NCI-H774 (cell line): ENCODE measurements at regions not wholly inside any gene's neighbourhood (a gene's known extent, or its start where the extent isn't known, plus 50 kb on each side); places are given as distances from the start of the nearest gene placed in this dataset.
"Not testable (repeated sequence)": the region's sequence is repeated elsewhere in the genome, so short reads cannot be mapped to it uniquely, and the experiment has no call there.

Experiments used
- DNase-seq: peaks from one replicate; lab custom pipeline; 2025; lab: John Stamatoyannopoulos, UW

GRCh38 chrX:87105131-87105530, 412.5 kb upstream of the KLHL4 start:
- no peak for DNase-seq

- no peak for DNase-seq
Measured at GRCh38 chrX:87110142-87110541, 407.5 kb upstream of the KLHL4 start.

DNA sequence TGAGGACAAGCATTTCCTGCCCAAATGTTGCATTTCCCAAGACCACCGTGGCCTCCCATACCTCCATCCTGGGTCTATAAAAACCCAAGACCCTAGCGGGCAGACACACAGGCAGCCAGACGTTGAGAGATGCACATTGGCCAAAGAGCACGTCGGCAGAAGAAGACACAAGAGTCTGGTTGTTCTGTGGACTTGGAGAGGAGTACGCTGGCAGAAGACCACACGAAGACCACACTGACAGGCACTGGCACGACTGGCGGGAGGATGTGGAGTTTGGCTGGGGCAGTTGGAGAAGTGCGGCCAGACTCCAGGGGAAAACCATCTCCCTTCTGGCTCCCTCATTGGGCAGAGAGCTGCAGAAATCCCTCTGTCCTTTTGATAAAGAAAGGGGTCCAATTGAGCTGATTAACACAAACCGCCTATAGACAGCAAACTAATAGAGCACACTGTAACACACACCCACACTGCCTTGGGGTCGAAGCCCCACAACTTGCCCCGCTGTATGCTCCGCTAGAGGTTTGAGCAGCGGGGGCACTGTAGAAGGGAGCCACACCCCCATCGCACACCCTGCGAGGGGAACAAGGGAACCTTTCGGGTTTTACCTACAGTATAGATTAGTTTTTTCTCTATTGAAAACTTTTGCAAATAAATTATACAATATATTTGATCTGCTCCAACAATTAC, 376.7 kb upstream of the KLHL4 start:
- no peak for DNase-seq

GRCh38 chrX:87160435-87161010, 357.1 kb upstream of the KLHL4 start:
- no peak for DNase-seq

DNA sequence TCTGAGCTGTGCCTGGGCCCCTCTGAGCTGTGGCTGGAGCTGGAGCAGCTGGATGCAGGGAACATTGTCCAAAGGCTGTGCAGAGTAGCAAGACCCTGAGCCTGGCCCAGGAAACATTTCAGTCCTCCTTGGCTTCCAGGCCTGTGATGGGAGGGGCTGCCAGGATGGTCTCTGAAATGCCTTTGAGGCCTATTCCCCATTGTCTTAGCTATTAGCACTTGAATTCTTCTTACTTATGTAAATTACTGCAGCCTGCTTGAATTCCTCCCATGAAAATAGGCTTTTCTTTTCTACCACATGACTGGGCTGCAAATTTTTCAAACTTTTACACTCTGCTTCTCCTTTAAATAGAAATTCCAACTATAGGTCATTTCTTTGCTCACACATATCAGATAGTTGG, 349.8 kb upstream of the KLHL4 start:
- no peak for DNase-seq

DNA sequence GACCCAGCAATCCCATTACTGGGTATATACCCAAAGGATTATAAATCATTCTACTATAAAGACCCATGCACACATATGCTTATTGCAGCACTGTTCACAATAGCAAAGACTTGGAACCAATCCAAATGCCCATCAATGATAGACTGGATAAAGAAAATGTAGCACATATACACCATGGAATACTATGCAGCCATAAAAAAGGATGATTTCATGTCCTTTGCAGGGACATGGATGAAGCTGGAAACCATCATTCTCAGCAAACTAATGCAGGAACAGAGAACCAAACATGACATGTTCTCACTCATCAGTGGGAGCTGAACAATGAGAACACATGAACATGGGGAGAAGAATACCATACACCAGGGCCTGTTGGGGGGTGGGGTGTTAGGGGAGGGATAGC, 339.6 kb upstream of the KLHL4 start:
- DNase-seq = not testable (repeated sequence)
